GM21786 (cell line): ENCODE measurements at regions not wholly inside any gene's neighbourhood (a gene's known extent, or its start where the extent isn't known, plus 50 kb on each side); places are given as distances from the start of the nearest gene placed in this dataset.
"Not testable (repeated sequence)": the region's sequence is repeated elsewhere in the genome, so short reads cannot be mapped to it uniquely, and the experiment has no call there.

ENCODE experiments used
- ATAC-seq: cut with Tn5 transposase; IDR thresholded peaks from one replicate; pipeline ENCODE4 v1.9.1; 2021; ENCODE audit not compliant: unreplicated experiment

GRCh38 chr10:108582888-108583287, 1340.4 kb downstream of the XPNPEP1 start:
- ATAC-seq, result no peak

GRCh38 chr10:108582387-108582786, 1340.9 kb downstream of the XPNPEP1 start:
- ATAC-seq, result no peak

DNA sequence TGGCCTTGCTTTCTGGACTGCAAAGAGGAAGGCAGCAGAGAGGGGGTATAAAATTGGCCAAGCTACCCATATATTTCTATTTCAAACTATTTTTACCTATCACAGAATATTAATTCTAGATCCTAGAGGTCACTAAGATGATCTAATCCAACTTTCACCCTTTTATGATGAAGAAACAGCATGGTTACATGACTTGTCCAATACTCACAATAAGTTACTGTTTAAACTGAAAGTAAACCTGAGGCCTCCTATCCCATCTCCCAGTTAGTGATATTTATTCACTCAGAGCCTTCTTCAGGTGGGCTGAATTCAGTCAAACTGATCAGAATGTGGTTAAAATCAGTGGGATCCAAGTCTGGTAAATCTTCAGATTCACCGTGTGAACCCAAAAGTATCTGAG, 1345.1 kb downstream of the XPNPEP1 start:
- ATAC-seq, result no peak

GRCh38 chr10:108574233-108574632, 1349.1 kb downstream of the XPNPEP1 start:
- no peak for ATAC-seq

DNA sequence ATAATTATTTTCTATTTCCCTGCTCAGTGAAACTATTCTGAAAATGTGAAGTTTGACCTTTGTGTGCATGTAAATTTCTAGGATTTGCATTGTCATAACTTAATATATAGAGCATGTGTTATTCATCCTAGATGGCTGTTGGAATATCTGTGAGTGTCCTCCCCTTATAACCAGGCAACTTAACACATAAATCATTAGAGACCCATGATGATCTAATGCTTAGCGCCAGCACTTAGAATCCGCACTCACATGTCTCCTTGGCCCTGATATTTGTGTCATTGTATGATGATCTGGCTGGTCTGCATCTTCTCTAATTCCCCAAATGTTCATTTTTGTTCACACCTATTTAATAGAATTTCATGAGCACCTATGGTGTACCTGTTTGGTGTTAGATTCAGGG, 1354.5 kb downstream of the XPNPEP1 start:
- no peak for ATAC-seq

GRCh38 chr10:108567899-108568752, 1355.2 kb downstream of the XPNPEP1 start:
- peak; percentile 70 for ATAC-seq

GRCh38 chr10:108566316-108567107, 1356.8 kb downstream of the XPNPEP1 start:
- no peak for ATAC-seq

- peak; percentile 53 for ATAC-seq
Measured at GRCh38 chr10:108562105-108562504, 1361.2 kb downstream of the XPNPEP1 start.

- no peak for ATAC-seq
Measured at GRCh38 chr10:108561649-108562048, 1361.7 kb downstream of the XPNPEP1 start.

DNA sequence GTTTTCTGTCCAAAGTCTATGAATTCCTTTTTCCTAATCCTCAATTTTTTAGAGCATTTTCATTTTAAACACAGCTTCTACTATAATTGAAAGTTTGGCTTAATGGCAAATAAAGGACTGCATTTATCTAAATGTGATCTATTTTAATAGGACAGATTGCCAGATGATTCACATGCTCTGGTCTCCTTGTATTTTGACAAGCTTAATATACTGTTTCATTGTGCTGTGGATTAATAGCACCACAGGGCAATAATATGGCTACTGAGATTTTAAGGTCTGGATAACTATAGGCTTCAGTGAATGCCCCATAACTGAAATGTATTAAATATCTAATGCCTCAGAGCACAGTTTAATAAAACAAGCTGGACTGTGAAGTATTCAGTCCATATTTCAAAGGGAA, 1362.8 kb downstream of the XPNPEP1 start:
- no peak for ATAC-seq

DNA sequence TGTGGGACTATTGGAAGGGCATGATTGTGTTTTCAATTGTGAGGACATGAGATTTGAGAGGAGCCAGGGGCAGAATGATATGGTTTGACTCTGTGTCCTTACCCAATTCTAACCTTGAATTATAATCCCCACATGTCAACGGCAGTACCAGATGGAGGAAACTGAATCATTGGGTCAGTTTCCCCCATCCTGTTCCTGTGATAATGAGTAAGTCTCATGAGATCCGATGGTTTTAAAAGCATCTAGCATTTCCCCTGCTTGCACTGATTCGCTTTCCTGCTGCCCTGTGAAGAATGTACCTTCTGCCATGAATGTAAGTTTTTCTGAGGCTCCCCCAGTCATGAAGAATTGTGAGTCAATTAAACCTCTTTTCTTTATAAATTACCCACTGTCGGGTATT, 1367.1 kb downstream of the XPNPEP1 start:
- no peak for ATAC-seq

GRCh38 chr10:108545921-108546320, 1377.4 kb downstream of the XPNPEP1 start:
- ATAC-seq, result peak; percentile 78

DNA sequence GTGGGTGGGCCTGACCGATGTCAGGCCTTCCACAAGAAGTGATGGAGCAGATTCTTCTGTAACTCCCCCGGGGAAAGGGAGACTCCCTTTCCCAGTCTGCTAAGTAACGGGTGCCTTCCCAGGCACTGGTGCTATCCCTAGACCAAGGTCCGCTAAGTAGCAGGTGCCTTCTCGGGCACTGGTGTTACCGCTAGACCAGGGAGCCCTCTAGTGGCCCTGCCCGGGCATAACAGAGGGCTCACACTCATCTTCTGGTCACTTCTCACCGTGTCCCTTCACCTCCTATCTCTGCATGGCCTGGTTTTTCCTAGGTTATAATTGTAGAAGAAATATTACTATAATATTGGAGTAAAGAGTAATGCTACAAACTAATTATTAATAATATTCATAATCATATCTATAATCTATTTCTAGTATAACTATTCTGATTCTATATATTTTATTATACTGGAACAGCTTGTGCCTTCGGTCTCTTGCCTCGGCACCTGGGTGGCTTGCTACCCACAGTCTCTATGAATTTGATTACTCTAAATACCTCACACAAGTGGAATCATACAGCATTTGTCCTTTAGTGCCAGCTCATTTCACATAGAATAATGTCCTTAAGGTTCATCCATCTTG, 1378.7 kb downstream of the XPNPEP1 start:
- peak; percentile 61 for ATAC-seq

GRCh38 chr10:108533551-108533950, 1369.0 kb upstream of the SORCS1 start:
- not testable (repeated sequence) for ATAC-seq

DNA sequence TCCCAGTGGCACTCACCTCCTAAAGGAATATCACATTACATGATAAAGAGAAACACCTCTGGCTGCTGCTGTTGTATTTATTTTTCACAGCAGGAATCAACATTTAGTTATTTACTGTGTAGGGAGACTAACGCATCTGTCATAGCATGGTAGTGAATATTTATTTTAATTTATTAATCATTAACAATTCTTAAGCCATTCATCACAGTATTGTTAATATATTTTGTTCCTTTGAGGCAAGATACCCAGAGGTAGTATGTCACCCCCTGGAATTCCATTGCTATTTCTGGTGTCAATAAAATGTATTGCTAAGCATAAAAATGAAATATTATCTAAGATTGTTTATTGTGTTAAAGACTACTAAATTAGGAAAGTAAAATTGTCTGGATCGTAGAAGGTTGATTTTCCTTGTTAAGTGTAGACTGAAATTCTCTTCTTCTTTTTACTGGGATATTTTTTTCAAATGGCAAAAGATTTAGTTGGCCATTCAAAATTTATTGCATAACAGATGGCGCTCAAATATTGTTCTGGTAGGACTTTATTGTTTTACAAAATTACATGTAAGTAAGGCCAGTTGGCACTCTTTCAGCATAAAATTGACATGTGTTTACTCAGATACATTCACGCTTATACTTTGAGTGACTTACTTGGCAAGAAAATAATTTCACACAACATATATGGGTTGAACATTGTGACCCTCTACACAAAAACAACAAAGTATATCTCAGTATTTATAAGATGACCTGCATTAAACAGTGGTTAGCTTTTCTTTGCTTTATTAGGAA, 1358.7 kb upstream of the SORCS1 start:
- no peak for ATAC-seq

- ATAC-seq, result no peak
Measured at GRCh38 chr10:108521827-108522492, 1357.5 kb upstream of the SORCS1 start.

GRCh38 chr10:108515821-108516220, 1351.3 kb upstream of the SORCS1 start:
- no peak for ATAC-seq

GRCh38 chr10:108500396-108500795, 1335.9 kb upstream of the SORCS1 start:
- no peak for ATAC-seq

DNA sequence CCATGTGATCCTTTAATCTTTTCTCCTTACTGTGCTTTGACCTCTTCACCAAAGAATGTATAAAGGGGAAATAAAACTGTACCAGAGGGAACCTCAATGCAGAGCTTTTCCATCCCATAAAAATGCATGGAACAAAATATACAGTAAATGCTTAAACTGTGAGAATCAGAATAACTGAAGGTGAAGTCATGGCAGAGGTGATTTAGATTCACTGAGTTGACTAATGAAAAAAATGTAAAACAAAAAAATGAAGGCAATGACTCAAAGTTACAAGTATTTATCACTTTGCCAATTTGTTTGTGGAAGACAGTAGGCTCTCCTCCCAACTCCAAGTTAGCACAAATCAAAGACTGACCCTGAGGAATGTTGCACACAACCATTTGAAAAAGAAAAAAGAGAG, 1331.6 kb upstream of the SORCS1 start:
- ATAC-seq, result no peak

- ATAC-seq, result no peak
Measured at GRCh38 chr10:108490944-108491343, 1326.4 kb upstream of the SORCS1 start.
